ENCODE measurements at regions not wholly inside any gene's neighbourhood (a gene's known extent, or its start where the extent isn't known, plus 50 kb on each side); places are given as distances from the start of the nearest gene placed in this dataset.

GRCh38 chr12:90630006-90630405, 325.0 kb downstream of the CCER1 start (continued):
- no peak for TF ChIP-seq CTCF (IDR thresholded peaks at IDR 0.05; ENCODE audit: low read depth, low read length, missing input control)
- TF ChIP-seq HNF4A (conservative IDR thresholded peaks at IDR 0.05), result no peak
- no peak for TF ChIP-seq SP1 (IDR thresholded peaks at IDR 0.05)
- no peak for TF ChIP-seq RAD21 (IDR thresholded peaks at IDR 0.05)

- WGBS, result 53% methylated on average over 1 of the region's 1 CpG
- TF ChIP-seq JUND (IDR thresholded peaks at IDR 0.05), result no peak
- no peak for TF ChIP-seq MAX (IDR thresholded peaks at IDR 0.05)
- TF ChIP-seq GABPA (IDR thresholded peaks at IDR 0.05 in 1 of 2, conservative IDR thresholded peaks at IDR 0.05 in 1 of 2), result no peak
- no peak for TF ChIP-seq RXRA (IDR thresholded peaks at IDR 0.05)
- TF ChIP-seq ZBTB33 (IDR thresholded peaks at IDR 0.05), result no peak
- TF ChIP-seq REST (IDR thresholded peaks at IDR 0.05), result no peak
- no peak for TF ChIP-seq SP1 (IDR thresholded peaks at IDR 0.05)
- no peak for TF ChIP-seq HNF4A (conservative IDR thresholded peaks at IDR 0.05)
- no peak for TF ChIP-seq TAF1 (conservative IDR thresholded peaks at IDR 0.05)
- no peak for TF ChIP-seq HNF4G (IDR thresholded peaks at IDR 0.05)
- TF ChIP-seq FOXA2 (IDR thresholded peaks at IDR 0.05), result no peak
- no peak for TF ChIP-seq EGR1 (IDR thresholded peaks at IDR 0.05; ENCODE audit: low read depth in 2 of 2)
- no peak for TF ChIP-seq ATF3 (IDR thresholded peaks at IDR 0.05)
- TF ChIP-seq FOXA1 (IDR thresholded peaks at IDR 0.05), result no peak
- no peaks in the 10 kb centered on the region for H3K27me3 ChIP-seq (ENCODE audit: control insufficient read depth in 4 of 4, insufficient read depth in 4 of 4, low read length in 3 of 4)
Measured at GRCh38 chr12:90628213-90628612, 326.8 kb downstream of the CCER1 start.

More at GRCh38 chr12:90628213-90628612, 326.8 kb downstream of the CCER1 start:
- H3K9me3 ChIP-seq (ENCODE audit: control insufficient read depth in 4 of 4, low read length in 3 of 4), result no peaks in the 10 kb centered on the region
- H3K27ac ChIP-seq (ENCODE audit: low read depth in 1 of 2, low read length in 2 of 2), result no peak overlapping the region
- H3K9ac ChIP-seq (ENCODE audit: low read depth in 1 of 2, low read length in 2 of 2), result no peak overlapping the region
- no peak overlapping the region for H3K4me3 ChIP-seq (ENCODE audit: low read depth in 1 of 3, low read length in 3 of 3)
- no peaks in the 10 kb centered on the region for H3K36me3 ChIP-seq (ENCODE audit: control insufficient read depth in 4 of 4, insufficient read depth in 3 of 4, low read depth in 1 of 4, low read length in 3 of 4)
- H3K4me1 ChIP-seq (ENCODE audit: control insufficient read depth in 4 of 4, insufficient read depth in 4 of 4, low read length in 3 of 4), result no peaks in the 10 kb centered on the region
- no peak for DNase-seq (ENCODE audit: low spot score)
